Testis (tissue), 2 donors: ENCODE measurements at regions not wholly inside any gene's neighbourhood (a gene's known extent, or its start where the extent isn't known, plus 50 kb on each side); places are given as distances from the start of the nearest gene placed in this dataset.

ENCODE experiments used
- DNase-seq: peaks from one replicate; pipeline ENCODE4 v3.0.0-alpha.2; 2019
- H3K27ac ChIP-seq, 2 donors: fragments of 200-600 bp; sonication (generic); one replicate each; pipeline ENCODE4 v1.5.1; 2019
- H3K27me3 ChIP-seq: fragments of 200-600 bp; sonication (generic); one replicate; pipeline ENCODE4 v1.5.1; 2019
- H3K36me3 ChIP-seq: fragments of 200-600 bp; sonication (generic); one replicate; pipeline ENCODE4 v1.5.1; 2017; ENCODE audit warnings: low read depth; ENCODE audit errors: missing control alignments
- H3K4me1 ChIP-seq: fragments of 200-600 bp; sonication (generic); one replicate; pipeline ENCODE4 v1.5.1; 2019
- H3K4me3 ChIP-seq, 2 donors: fragments of 200-600 bp; sonication (generic); one replicate each; pipeline ENCODE4 v1.5.1; 2017 to 2019
- H3K9me3 ChIP-seq: fragments of 200-600 bp; sonication (generic); one replicate; pipeline ENCODE4 v1.5.1; 2017
- POLR2A ChIP-seq: fragments of 450-650 bp; IDR thresholded peaks from one replicate; pipeline ENCODE4 v1.6.1; 2017; ENCODE audit warnings: antibody characterized with exemption, mild to moderate bottlenecking, moderate library complexity
- WGBS, 2 donors: methylation state at CpG; one replicate each; pipeline ENCODE4 v1.1.5; 2018; 5-methylcytosine and 5-hydroxymethylcytosine counted together
- intact Hi-C: fragments of 100-400 bp; cut with DNase I; formaldehyde crosslinking; loops from one replicate; pipeline ENCODE4 v1.15.1; 2023; ENCODE audit warnings: low total_unique reads
- TF ChIP-seq, protein P1 (sequence below), 3 experiments: fragments of 450-650 bp in 2 of 3; fragments of 200-600 bp in 1 of 3; sonication (generic) in 1 of 3; IDR thresholded peaks; one replicate each; pipeline ENCODE4 v1.5.1; 2016 to 2019; ENCODE audit warnings: antibody characterized with exemption in 3 of 3, mild to moderate bottlenecking in 2 of 3, moderate library complexity in 1 of 3

DNA sequence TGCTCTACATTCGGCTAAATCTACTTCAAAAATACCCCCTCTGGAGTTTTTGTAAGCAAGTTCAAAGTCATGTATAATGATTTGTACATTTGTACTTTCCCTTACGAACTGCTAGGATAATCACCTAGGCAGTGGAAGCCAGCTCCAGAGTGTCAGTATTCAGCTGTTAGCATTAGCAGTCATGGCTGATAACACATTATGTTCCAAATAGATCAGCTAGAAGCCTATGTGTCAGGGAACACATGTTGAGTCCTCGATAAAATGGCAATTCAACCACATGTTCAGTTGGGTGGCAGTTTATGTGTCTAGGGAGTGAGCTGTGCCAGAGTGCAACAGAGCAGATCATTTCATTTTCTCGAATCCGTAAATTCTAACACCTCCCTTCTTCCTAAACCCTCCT lies 65.8 kb upstream of the KRTAP11-1 start:
- intact Hi-C loops = no loop called here
- H3K4me1 ChIP-seq = no peaks in the 10 kb centered on the region
- H3K27ac ChIP-seq = no peak overlapping the region
- H3K4me3 ChIP-seq = no peak overlapping the region
- DNase-seq = no peak
- TF ChIP-seq POLR2A = no peak
- TF ChIP-seq, protein P1, sequence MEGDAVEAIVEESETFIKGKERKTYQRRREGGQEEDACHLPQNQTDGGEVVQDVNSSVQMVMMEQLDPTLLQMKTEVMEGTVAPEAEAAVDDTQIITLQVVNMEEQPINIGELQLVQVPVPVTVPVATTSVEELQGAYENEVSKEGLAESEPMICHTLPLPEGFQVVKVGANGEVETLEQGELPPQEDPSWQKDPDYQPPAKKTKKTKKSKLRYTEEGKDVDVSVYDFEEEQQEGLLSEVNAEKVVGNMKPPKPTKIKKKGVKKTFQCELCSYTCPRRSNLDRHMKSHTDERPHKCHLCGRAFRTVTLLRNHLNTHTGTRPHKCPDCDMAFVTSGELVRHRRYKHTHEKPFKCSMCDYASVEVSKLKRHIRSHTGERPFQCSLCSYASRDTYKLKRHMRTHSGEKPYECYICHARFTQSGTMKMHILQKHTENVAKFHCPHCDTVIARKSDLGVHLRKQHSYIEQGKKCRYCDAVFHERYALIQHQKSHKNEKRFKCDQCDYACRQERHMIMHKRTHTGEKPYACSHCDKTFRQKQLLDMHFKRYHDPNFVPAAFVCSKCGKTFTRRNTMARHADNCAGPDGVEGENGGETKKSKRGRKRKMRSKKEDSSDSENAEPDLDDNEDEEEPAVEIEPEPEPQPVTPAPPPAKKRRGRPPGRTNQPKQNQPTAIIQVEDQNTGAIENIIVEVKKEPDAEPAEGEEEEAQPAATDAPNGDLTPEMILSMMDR (IDR thresholded peaks at IDR 0.05) = no peak
- H3K27me3 ChIP-seq = no peaks in the 10 kb centered on the region
- 83 to 93% methylated on average over 5 of the region's 5 CpGs for WGBS, 2 donors
- H3K36me3 ChIP-seq = no peaks in the 10 kb centered on the region
- no peaks in the 10 kb centered on the region for H3K9me3 ChIP-seq

DNA sequence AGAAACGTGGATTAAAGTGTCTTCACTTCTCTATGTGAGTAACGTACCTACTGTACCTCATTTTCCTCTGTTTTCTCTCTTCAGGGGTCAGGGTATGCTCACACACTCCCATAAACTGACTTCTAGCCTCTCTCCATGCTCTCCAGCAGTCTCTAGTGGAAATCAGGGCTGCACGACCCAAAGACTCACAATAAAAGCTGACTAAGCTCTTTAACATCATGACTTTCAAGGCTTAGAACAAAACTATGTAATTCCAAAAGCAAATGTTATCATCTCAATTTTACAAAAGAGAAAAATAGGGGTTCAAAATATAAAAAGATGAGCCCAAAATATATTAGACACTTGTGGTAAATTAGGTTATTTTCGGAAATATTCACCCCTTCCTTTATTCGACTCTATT lies 62.5 kb upstream of the KRTAP11-1 start:
- intact Hi-C loops = no loop called here
- Histone ChIP-seq H3K27ac (no peak overlapping the region), H3K4me1 (no peaks in the 10 kb centered on the region), H3K4me3 (no peak overlapping the region), H3K36me3 (no peaks in the 10 kb centered on the region), H3K27me3 (no peaks in the 10 kb centered on the region), H3K9me3 (no peaks in the 10 kb centered on the region)
- TF ChIP-seq POLR2A = no peak
- TF ChIP-seq, protein P1 (IDR thresholded peaks at IDR 0.05) = no peak
- no peak for DNase-seq
- WGBS, 2 donors = 81 to 82% methylated on average over 5 of the region's 5 CpGs

GRCh38 chr21:30943243-30943642 lies 61.9 kb upstream of the KRTAP11-1 start:
- H3K9me3 ChIP-seq = no peaks in the 10 kb centered on the region
- no peaks in the 10 kb centered on the region for H3K27me3 ChIP-seq
- no peak for DNase-seq
- no peak overlapping the region for H3K4me3 ChIP-seq
- WGBS, 2 donors = 89 to 94% methylated on average over 4 of the region's 4 CpGs
- no peaks in the 10 kb centered on the region for H3K36me3 ChIP-seq
- no peaks in the 10 kb centered on the region for H3K4me1 ChIP-seq
- TF ChIP-seq POLR2A = no peak
- TF ChIP-seq, protein P1 (IDR thresholded peaks at IDR 0.05) = no peak
- H3K27ac ChIP-seq = no peak overlapping the region
- intact Hi-C loops = no loop called here

GRCh38 chr21:30942192-30942591 lies 60.8 kb upstream of the KRTAP11-1 start:
- Histone ChIP-seq H3K4me1 (no peaks in the 10 kb centered on the region), H3K36me3 (no peaks in the 10 kb centered on the region), H3K4me3 (no peak overlapping the region), H3K9me3 (no peaks in the 10 kb centered on the region), H3K27me3 (no peaks in the 10 kb centered on the region), H3K27ac (no peak overlapping the region)
- no peak for TF ChIP-seq POLR2A
- TF ChIP-seq, protein P1 (IDR thresholded peaks at IDR 0.05) = no peak
- intact Hi-C loops = no loop called here
- DNase-seq = no peak
- WGBS, 2 donors = 94 to 97% methylated on average over 1 of the region's 1 CpG

DNA sequence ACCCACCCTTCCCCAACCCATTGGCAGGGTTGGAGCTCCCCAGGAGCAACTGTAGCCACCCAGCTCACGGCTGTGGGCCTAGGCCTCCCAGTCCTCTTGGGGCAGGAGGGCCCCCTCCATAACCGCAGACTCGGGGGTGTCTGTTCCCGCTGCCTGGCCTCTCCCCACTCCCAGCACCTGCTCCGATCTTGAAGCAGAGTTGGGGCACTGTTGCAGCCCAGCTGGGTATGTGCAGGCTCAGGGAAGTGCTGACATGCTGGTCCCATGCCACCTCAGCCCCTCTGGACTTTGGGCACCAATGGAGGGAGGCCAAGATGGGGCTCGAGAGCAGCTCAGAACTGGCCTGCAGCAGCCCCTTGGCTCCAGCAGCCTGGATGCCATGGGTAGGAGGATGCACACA lies 54.8 kb upstream of the KRTAP11-1 start:
- TF ChIP-seq, protein P1 (IDR thresholded peaks at IDR 0.05) = no peak
- TF ChIP-seq POLR2A = no peak
- no peaks in the 10 kb centered on the region for H3K4me1 ChIP-seq
- 93 to 94% methylated on average over 5 to 6 of the region's 6 CpGs for WGBS, 2 donors
- H3K36me3 ChIP-seq = no peaks in the 10 kb centered on the region
- no peak for DNase-seq
- no peaks in the 10 kb centered on the region for H3K9me3 ChIP-seq
- intact Hi-C loops = no loop called here
- H3K4me3 ChIP-seq = no peak overlapping the region
- H3K27me3 ChIP-seq = no peaks in the 10 kb centered on the region
- no peak overlapping the region for H3K27ac ChIP-seq
